ENCODE measurements at regions not wholly inside any gene's neighbourhood (a gene's known extent, or its start where the extent isn't known, plus 50 kb on each side); places are given as distances from the start of the nearest gene placed in this dataset.

GRCh38 chr9:107770716-107771115 lies 281.1 kb upstream of the KLF4 start:
- Histone ChIP-seq H3K4me3 (ENCODE audit: low read depth, low read length) (no peak overlapping the region), H3K4me1 (ENCODE audit: control insufficient read depth, insufficient read depth, low read length) (no peaks in the 10 kb centered on the region), H3K27ac (ENCODE audit: extremely low read depth, low read depth, low read length) (no peak overlapping the region), H3K36me3 (ENCODE audit: control insufficient read depth in 2 of 2, insufficient read depth in 1 of 2, low read length in 2 of 2) (no peaks in the 10 kb centered on the region), H3K9me3 (ENCODE audit: control insufficient read depth, insufficient read depth, low read depth, low read length) (no peaks in the 10 kb centered on the region)
- TF ChIP-seq ZBTB44 (tag by site-specific recombination; IDR thresholded peaks at IDR 0.05) (no peak), ZNF202 (tag by site-specific recombination; IDR thresholded peaks at IDR 0.05; ENCODE audit: borderline replicate concordance) (no peak), ZIC2 (tag by site-specific recombination; IDR thresholded peaks at IDR 0.05) (no peak), ZNF433 (tag by site-specific recombination; IDR thresholded peaks at IDR 0.05; ENCODE audit: low read depth) (no peak), ZNF624 (tag by site-specific recombination; IDR thresholded peaks at IDR 0.05) (no peak), ZNF549 (tag by site-specific recombination; IDR thresholded peaks at IDR 0.05) (no peak), ZBTB11 (tag by site-specific recombination; conservative IDR thresholded peaks at IDR 0.05; ENCODE audit: low read depth) (no peak), ZNF530 (tag by site-specific recombination; IDR thresholded peaks at IDR 0.05; ENCODE audit: low read depth) (no peak), ZNF785 (tag by site-specific recombination; IDR thresholded peaks at IDR 0.05) (no peak), ZNF266 (tag by site-specific recombination; IDR thresholded peaks at IDR 0.05; ENCODE audit: low read depth) (no peak), KLF10 (tag by site-specific recombination; IDR thresholded peaks at IDR 0.05) (no peak), ZNF404 (tag by site-specific recombination; IDR thresholded peaks at IDR 0.05) (no peak), HOXC10 (CRISPR knock-in tag; IDR thresholded peaks at IDR 0.05) (no peak), ZSCAN23 (tag by site-specific recombination; IDR thresholded peaks at IDR 0.05) (no peak), ZNF513 (tag by site-specific recombination; IDR thresholded peaks at IDR 0.05) (no peak), ZNF707 (tag by site-specific recombination; IDR thresholded peaks at IDR 0.05) (no peak), SP2 (tag by site-specific recombination; IDR thresholded peaks at IDR 0.05) (no peak), ZFP37 (tag by site-specific recombination; IDR thresholded peaks at IDR 0.05) (no peak), ZNF26 (tag by site-specific recombination; IDR thresholded peaks at IDR 0.05) (no peak)
- ChIA-PET POLR2A (no interaction called here), CTCF (no interaction called here)

GRCh38 chr9:107768224-107768623 lies 278.7 kb upstream of the KLF4 start:
- no peaks in the 10 kb centered on the region for H3K36me3 ChIP-seq (ENCODE audit: control insufficient read depth in 2 of 2, insufficient read depth in 1 of 2, low read length in 2 of 2)
- no peak overlapping the region for H3K27ac ChIP-seq (ENCODE audit: extremely low read depth, low read depth, low read length)
- ChIA-PET POLR2A (no interaction called here), CTCF (no interaction called here)
- H3K4me3 ChIP-seq (ENCODE audit: low read depth, low read length): no peak overlapping the region
- H3K4me1 ChIP-seq (ENCODE audit: control insufficient read depth, insufficient read depth, low read length): no peaks in the 10 kb centered on the region
- H3K9me3 ChIP-seq (ENCODE audit: control insufficient read depth, insufficient read depth, low read depth, low read length): no peaks in the 10 kb centered on the region
- TF ChIP-seq ZNF596 (tag by site-specific recombination; IDR thresholded peaks at IDR 0.05): no peak
- TF ChIP-seq CTCF (tag by site-specific recombination; IDR thresholded peaks at IDR 0.05): no peak
- TF ChIP-seq ZNF830 (tag by site-specific recombination; IDR thresholded peaks at IDR 0.05; ENCODE audit: low read depth): no peak
- TF ChIP-seq ZNF366 (tag by site-specific recombination; conservative IDR thresholded peaks at IDR 0.05): no peak
- TF ChIP-seq GLI4 (tag by site-specific recombination; IDR thresholded peaks at IDR 0.05): no peak
- no peak for TF ChIP-seq ZNF777 (tag by site-specific recombination; IDR thresholded peaks at IDR 0.05; ENCODE audit: borderline replicate concordance)
- no peak for TF ChIP-seq WT1 (tag by site-specific recombination; IDR thresholded peaks at IDR 0.05)
